ENCODE measurements at regions not wholly inside any gene's neighbourhood (a gene's known extent, or its start where the extent isn't known, plus 50 kb on each side); places are given as distances from the start of the nearest gene placed in this dataset.

GRCh38 chr16:35314298-35314697 is 1854.9 kb downstream of the TP53TG3F start:
- Mint-ChIP-seq H3K27ac (no peak overlapping the region), H3K4me3 (no peak overlapping the region), H3K4me1 (ENCODE audit: low read depth) (no peaks in the 10 kb centered on the region), H3K27me3 (no peaks in the 10 kb centered on the region), H3K36me3 (ENCODE audit: low read depth) (no peaks in the 10 kb centered on the region), H3K9me3 (peaks cover 17% of the 10 kb centered on the region)

GRCh38 chr16:35319536-35320192 is 1860.3 kb downstream of the TP53TG3F start:
- Mint-ChIP-seq H3K4me1 (ENCODE audit: low read depth) (no peaks in the 10 kb centered on the region), H3K27me3 (no peaks in the 10 kb centered on the region), H3K27ac (no peak overlapping the region), H3K36me3 (ENCODE audit: low read depth) (no peaks in the 10 kb centered on the region), H3K9me3 (peaks cover 5% of the 10 kb centered on the region), H3K4me3 (no peak overlapping the region)

- H3K4me3 Mint-ChIP-seq = no peak overlapping the region
- peaks cover 12% of the 10 kb centered on the region for H3K9me3 Mint-ChIP-seq
- no peaks in the 10 kb centered on the region for H3K27me3 Mint-ChIP-seq
- no peaks in the 10 kb centered on the region for H3K4me1 Mint-ChIP-seq (ENCODE audit: low read depth)
- peaks cover 4% of the 10 kb centered on the region for H3K36me3 Mint-ChIP-seq (ENCODE audit: low read depth)
- no peak overlapping the region for H3K27ac Mint-ChIP-seq
Observed at GRCh38 chr16:35325936-35326335, 1866.5 kb downstream of the TP53TG3F start.

- no peak overlapping the region for H3K27ac Mint-ChIP-seq
- no peak overlapping the region for H3K4me3 Mint-ChIP-seq
- no peaks in the 10 kb centered on the region for H3K9me3 Mint-ChIP-seq
- H3K36me3 Mint-ChIP-seq (ENCODE audit: low read depth) = no peaks in the 10 kb centered on the region
- no peaks in the 10 kb centered on the region for H3K4me1 Mint-ChIP-seq (ENCODE audit: low read depth)
- no peaks in the 10 kb centered on the region for H3K27me3 Mint-ChIP-seq
Observed at GRCh38 chr16:35339337-35339736, 1879.9 kb downstream of the TP53TG3F start.

- no peaks in the 10 kb centered on the region for H3K4me1 Mint-ChIP-seq (ENCODE audit: low read depth)
- no peaks in the 10 kb centered on the region for H3K36me3 Mint-ChIP-seq (ENCODE audit: low read depth)
- no peak overlapping the region for H3K27ac Mint-ChIP-seq
- no peaks in the 10 kb centered on the region for H3K27me3 Mint-ChIP-seq
- no peak overlapping the region for H3K4me3 Mint-ChIP-seq
- peaks cover 10% of the 10 kb centered on the region for H3K9me3 Mint-ChIP-seq
Observed at GRCh38 chr16:35342012-35342411, 1882.6 kb downstream of the TP53TG3F start.

- no peaks in the 10 kb centered on the region for H3K27me3 Mint-ChIP-seq
- no peak overlapping the region for H3K27ac Mint-ChIP-seq
- no peaks in the 10 kb centered on the region for H3K4me1 Mint-ChIP-seq (ENCODE audit: low read depth)
- peaks cover 10% of the 10 kb centered on the region for H3K9me3 Mint-ChIP-seq
- H3K4me3 Mint-ChIP-seq = no peak overlapping the region
- H3K36me3 Mint-ChIP-seq (ENCODE audit: low read depth) = no peaks in the 10 kb centered on the region
Observed at GRCh38 chr16:35344012-35344762, 1884.8 kb downstream of the TP53TG3F start.

GRCh38 chr16:35352431-35352830 is 1893.0 kb downstream of the TP53TG3F start:
- H3K4me1 Mint-ChIP-seq (ENCODE audit: low read depth) = no peaks in the 10 kb centered on the region
- no peaks in the 10 kb centered on the region for H3K36me3 Mint-ChIP-seq (ENCODE audit: low read depth)
- no peak overlapping the region for H3K4me3 Mint-ChIP-seq
- H3K27ac Mint-ChIP-seq = no peak overlapping the region
- no peaks in the 10 kb centered on the region for H3K27me3 Mint-ChIP-seq
- peaks cover 12% of the 10 kb centered on the region for H3K9me3 Mint-ChIP-seq

GRCh38 chr16:35363510-35363909 is 1904.1 kb downstream of the TP53TG3F start:
- Mint-ChIP-seq H3K27ac (no peak overlapping the region), H3K4me3 (no peak overlapping the region), H3K36me3 (ENCODE audit: low read depth) (no peaks in the 10 kb centered on the region), H3K27me3 (no peaks in the 10 kb centered on the region), H3K9me3 (peaks cover 9% of the 10 kb centered on the region), H3K4me1 (ENCODE audit: low read depth) (no peaks in the 10 kb centered on the region)

- H3K4me1 Mint-ChIP-seq (ENCODE audit: low read depth) = no peaks in the 10 kb centered on the region
- H3K4me3 Mint-ChIP-seq = no peak overlapping the region
- H3K27ac Mint-ChIP-seq = no peak overlapping the region
- peaks cover 9% of the 10 kb centered on the region for H3K9me3 Mint-ChIP-seq
- H3K36me3 Mint-ChIP-seq (ENCODE audit: low read depth) = no peaks in the 10 kb centered on the region
- no peaks in the 10 kb centered on the region for H3K27me3 Mint-ChIP-seq
Observed at GRCh38 chr16:35364263-35364662, 1904.9 kb downstream of the TP53TG3F start.

GRCh38 chr16:35365675-35366074 is 1906.3 kb downstream of the TP53TG3F start:
- Mint-ChIP-seq H3K27ac (no peak overlapping the region), H3K36me3 (ENCODE audit: low read depth) (no peaks in the 10 kb centered on the region), H3K9me3 (peaks cover 20% of the 10 kb centered on the region), H3K27me3 (no peaks in the 10 kb centered on the region), H3K4me3 (no peak overlapping the region), H3K4me1 (ENCODE audit: low read depth) (no peaks in the 10 kb centered on the region)

GRCh38 chr16:35370617-35371016 is 1911.2 kb downstream of the TP53TG3F start:
- H3K27me3 Mint-ChIP-seq = no peaks in the 10 kb centered on the region
- peaks cover 22% of the 10 kb centered on the region for H3K9me3 Mint-ChIP-seq
- H3K4me3 Mint-ChIP-seq = no peak overlapping the region
- no peak overlapping the region for H3K27ac Mint-ChIP-seq
- no peaks in the 10 kb centered on the region for H3K4me1 Mint-ChIP-seq (ENCODE audit: low read depth)
- H3K36me3 Mint-ChIP-seq (ENCODE audit: low read depth) = no peaks in the 10 kb centered on the region

- no peaks in the 10 kb centered on the region for H3K27me3 Mint-ChIP-seq
- no peaks in the 10 kb centered on the region for H3K36me3 Mint-ChIP-seq (ENCODE audit: low read depth)
- peaks cover 16% of the 10 kb centered on the region for H3K9me3 Mint-ChIP-seq
- no peak overlapping the region for H3K4me3 Mint-ChIP-seq
- H3K27ac Mint-ChIP-seq = no peak overlapping the region
- no peaks in the 10 kb centered on the region for H3K4me1 Mint-ChIP-seq (ENCODE audit: low read depth)
Observed at GRCh38 chr16:35377142-35377541, 1917.7 kb downstream of the TP53TG3F start.

- no peaks in the 10 kb centered on the region for H3K27me3 Mint-ChIP-seq
- H3K4me1 Mint-ChIP-seq (ENCODE audit: low read depth) = no peaks in the 10 kb centered on the region
- H3K27ac Mint-ChIP-seq = no peak overlapping the region
- peaks cover 10% of the 10 kb centered on the region for H3K9me3 Mint-ChIP-seq
- no peak overlapping the region for H3K4me3 Mint-ChIP-seq
- no peaks in the 10 kb centered on the region for H3K36me3 Mint-ChIP-seq (ENCODE audit: low read depth)
Observed at GRCh38 chr16:35386619-35387018, 1927.2 kb downstream of the TP53TG3F start.

- H3K9me3 Mint-ChIP-seq = peaks cover 3% of the 10 kb centered on the region
- H3K27ac Mint-ChIP-seq = no peak overlapping the region
- H3K4me3 Mint-ChIP-seq = no peak overlapping the region
- H3K4me1 Mint-ChIP-seq (ENCODE audit: low read depth) = no peaks in the 10 kb centered on the region
- H3K27me3 Mint-ChIP-seq = no peaks in the 10 kb centered on the region
- H3K36me3 Mint-ChIP-seq (ENCODE audit: low read depth) = no peaks in the 10 kb centered on the region
Observed at GRCh38 chr16:35391328-35391727, 1931.9 kb downstream of the TP53TG3F start.

GRCh38 chr16:35398180-35398579 is 1938.8 kb downstream of the TP53TG3F start:
- H3K4me3 Mint-ChIP-seq = no peak overlapping the region
- no peaks in the 10 kb centered on the region for H3K4me1 Mint-ChIP-seq (ENCODE audit: low read depth)
- no peaks in the 10 kb centered on the region for H3K36me3 Mint-ChIP-seq (ENCODE audit: low read depth)
- H3K27ac Mint-ChIP-seq = no peak overlapping the region
- no peaks in the 10 kb centered on the region for H3K27me3 Mint-ChIP-seq
- H3K9me3 Mint-ChIP-seq = peaks cover 15% of the 10 kb centered on the region

GRCh38 chr16:35399133-35399532 is 1939.7 kb downstream of the TP53TG3F start:
- no peak overlapping the region for H3K4me3 Mint-ChIP-seq
- no peaks in the 10 kb centered on the region for H3K27me3 Mint-ChIP-seq

More at GRCh38 chr16:35399133-35399532, 1939.7 kb downstream of the TP53TG3F start:
- no peak overlapping the region for H3K27ac Mint-ChIP-seq
- H3K4me1 Mint-ChIP-seq (ENCODE audit: low read depth) = no peaks in the 10 kb centered on the region
- no peaks in the 10 kb centered on the region for H3K36me3 Mint-ChIP-seq (ENCODE audit: low read depth)
- H3K9me3 Mint-ChIP-seq = peaks cover 15% of the 10 kb centered on the region

Measured in stimulated activated naive CD8-positive, alpha-beta T cell treated with anti-CD3 and anti-CD28 coated beads, Interleukin-15, Interleukin-2, amounts not matched to agents 100 ng/mL and 50 ng/mL, for 24 hours (primary cell).